GM10266 (cell line): ENCODE measurements at regions not wholly inside any gene's neighbourhood (a gene's known extent, or its start where the extent isn't known, plus 50 kb on each side); places are given as distances from the start of the nearest gene placed in this dataset.
"Not testable (repeated sequence)": the region's sequence is repeated elsewhere in the genome, so short reads cannot be mapped to it uniquely, and the experiment has no call there.

Experiments
- DNase-seq: peaks from one replicate; pipeline ENCODE4 v3.0.0; 2012; ENCODE audit errors: extremely low spot score
- CTCF ChIP-seq: IDR thresholded peaks from 2 replicates; pipeline ENCODE4 v1.5.1; 2012; ENCODE audit warnings: mild to moderate bottlenecking, low read depth; ENCODE audit not compliant: control insufficient read depth, insufficient read depth; ENCODE audit errors: missing control alignments

GRCh38 chr14:43745746-43746145 is 761.3 kb downstream of the FSCB start:
- TF ChIP-seq CTCF: no peak
- DNase-seq: no peak

GRCh38 chr14:43735932-43736331 is 771.2 kb downstream of the FSCB start:
- TF ChIP-seq CTCF: no peak
- no peak for DNase-seq

GRCh38 chr14:43729143-43729542 is 777.9 kb downstream of the FSCB start:
- no peak for DNase-seq

GRCh38 chr14:43706900-43707299 is 800.2 kb downstream of the FSCB start:
- DNase-seq: no peak

More at GRCh38 chr14:43729143-43729542, 777.9 kb downstream of the FSCB start:
- TF ChIP-seq CTCF: no peak

GRCh38 chr14:43698561-43699284 is 808.4 kb downstream of the FSCB start:
- not testable (repeated sequence) for DNase-seq

More at GRCh38 chr14:43706900-43707299, 800.2 kb downstream of the FSCB start:
- no peak for TF ChIP-seq CTCF

- no peak for TF ChIP-seq CTCF
- DNase-seq: no peak
Observed at GRCh38 chr14:43697003-43697402, 810.1 kb downstream of the FSCB start.

GRCh38 chr14:43692706-43693105 is 814.4 kb downstream of the FSCB start:
- TF ChIP-seq CTCF: no peak
- no peak for DNase-seq

- no peak for DNase-seq
- no peak for TF ChIP-seq CTCF
Observed at GRCh38 chr14:43687921-43688320, 819.2 kb downstream of the FSCB start.
